GM10266 (cell line): ENCODE measurements at regions not wholly inside any gene's neighbourhood (a gene's known extent, or its start where the extent isn't known, plus 50 kb on each side); places are given as distances from the start of the nearest gene placed in this dataset.

ENCODE experiments used
- DNase-seq: peaks from one replicate; pipeline ENCODE4 v3.0.0; 2012; ENCODE audit errors: extremely low spot score
- TF ChIP-seq, protein P1 (sequence below): IDR thresholded peaks from 2 replicates; pipeline ENCODE4 v1.5.1; 2012; ENCODE audit warnings: mild to moderate bottlenecking, low read depth; ENCODE audit not compliant: control insufficient read depth, insufficient read depth; ENCODE audit errors: missing control alignments

DNA sequence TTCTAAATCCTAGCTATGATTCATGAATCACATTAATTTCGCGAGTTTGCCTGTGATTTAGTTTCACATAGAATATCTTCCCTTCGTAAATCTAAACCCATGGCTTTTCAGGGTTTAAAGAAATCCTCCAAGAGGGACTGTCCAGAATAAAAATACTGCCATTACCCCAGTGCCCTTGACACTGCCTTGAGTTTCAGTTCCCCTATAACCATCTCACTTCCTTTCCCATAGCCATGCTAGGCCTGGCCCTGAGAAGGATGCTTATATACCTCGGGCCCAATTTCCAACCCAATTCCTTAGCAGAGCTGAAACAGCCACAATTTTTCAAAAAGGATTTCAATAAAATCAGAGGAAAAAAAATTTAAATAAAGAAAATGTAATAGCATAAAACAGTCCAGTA, 697.3 kb downstream of the FRK start:
- TF ChIP-seq, protein P1, sequence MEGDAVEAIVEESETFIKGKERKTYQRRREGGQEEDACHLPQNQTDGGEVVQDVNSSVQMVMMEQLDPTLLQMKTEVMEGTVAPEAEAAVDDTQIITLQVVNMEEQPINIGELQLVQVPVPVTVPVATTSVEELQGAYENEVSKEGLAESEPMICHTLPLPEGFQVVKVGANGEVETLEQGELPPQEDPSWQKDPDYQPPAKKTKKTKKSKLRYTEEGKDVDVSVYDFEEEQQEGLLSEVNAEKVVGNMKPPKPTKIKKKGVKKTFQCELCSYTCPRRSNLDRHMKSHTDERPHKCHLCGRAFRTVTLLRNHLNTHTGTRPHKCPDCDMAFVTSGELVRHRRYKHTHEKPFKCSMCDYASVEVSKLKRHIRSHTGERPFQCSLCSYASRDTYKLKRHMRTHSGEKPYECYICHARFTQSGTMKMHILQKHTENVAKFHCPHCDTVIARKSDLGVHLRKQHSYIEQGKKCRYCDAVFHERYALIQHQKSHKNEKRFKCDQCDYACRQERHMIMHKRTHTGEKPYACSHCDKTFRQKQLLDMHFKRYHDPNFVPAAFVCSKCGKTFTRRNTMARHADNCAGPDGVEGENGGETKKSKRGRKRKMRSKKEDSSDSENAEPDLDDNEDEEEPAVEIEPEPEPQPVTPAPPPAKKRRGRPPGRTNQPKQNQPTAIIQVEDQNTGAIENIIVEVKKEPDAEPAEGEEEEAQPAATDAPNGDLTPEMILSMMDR, result no peak
- no peak for DNase-seq

DNA sequence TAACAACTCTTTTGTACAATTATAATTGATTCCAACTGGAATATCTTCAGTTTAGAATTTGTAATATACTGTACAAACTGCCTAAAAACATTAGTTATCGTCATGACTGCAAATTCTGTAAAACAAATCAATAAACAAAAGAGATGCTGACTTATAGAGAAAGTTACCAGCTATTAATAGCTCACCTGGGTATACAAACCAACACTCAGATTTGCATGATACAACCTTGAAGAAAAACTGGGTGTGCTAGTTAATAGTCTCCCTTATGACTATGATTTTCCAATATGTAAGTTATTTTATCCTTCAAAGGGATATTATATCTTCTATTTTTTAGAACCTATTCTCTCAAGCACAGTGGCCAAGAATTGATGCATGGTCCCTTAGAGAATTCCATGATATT, 698.5 kb downstream of the FRK start:
- TF ChIP-seq, protein P1, result no peak
- no peak for DNase-seq

DNA sequence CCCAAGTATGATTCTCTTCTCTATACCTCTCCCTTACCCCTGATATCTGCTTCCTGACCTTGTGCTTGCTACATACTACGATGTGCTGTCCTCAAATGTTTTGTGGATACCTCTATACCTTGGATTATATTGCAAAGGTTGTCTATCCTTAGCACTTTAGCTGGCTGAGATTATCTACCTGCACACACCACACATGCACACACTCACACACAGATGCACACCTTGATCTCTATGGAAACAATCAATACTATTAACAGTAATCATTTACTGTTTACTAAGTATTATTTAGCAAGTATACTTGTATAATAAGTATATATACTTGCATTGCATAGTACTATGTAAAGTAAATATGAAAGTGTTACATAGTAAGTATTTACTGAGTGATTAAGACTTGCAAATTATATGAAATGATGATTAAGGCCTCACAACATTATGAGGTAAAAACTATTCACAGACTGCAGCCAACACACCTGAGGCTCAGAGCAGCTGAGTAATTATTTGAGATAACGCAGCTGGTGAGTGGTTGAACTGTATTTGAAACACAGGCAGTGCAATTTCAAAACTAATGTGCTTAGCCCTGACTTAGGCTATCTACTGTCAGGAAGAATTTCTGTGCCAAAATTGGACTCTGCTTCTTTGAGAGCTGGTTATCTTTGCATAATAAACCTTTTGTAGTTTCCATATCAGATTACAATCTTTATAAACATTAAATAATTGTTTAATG, 699.9 kb downstream of the FRK start:
- TF ChIP-seq, protein P1, result no peak
- DNase-seq, result no peak

DNA sequence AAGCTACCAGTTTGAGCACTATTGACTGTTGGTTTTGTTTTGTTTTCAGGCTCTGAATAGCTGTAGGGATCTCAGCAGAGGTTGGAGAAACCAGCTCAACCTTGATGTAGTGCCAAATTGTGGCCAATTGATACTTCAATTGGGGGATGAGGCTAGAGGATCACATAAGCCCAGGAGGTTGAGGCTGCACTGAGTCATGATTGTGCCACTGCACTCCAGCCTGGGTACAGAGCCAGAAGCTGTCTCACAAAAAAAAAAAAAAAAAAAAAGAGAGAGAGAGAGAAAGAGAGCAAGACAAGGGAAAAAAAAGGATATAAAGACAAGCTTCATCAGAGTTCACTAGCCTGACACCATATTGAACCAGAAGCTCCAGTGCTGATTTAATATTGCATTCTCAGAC, 702.1 kb downstream of the FRK start:
- DNase-seq, result no peak
- TF ChIP-seq, protein P1, result no peak

DNA sequence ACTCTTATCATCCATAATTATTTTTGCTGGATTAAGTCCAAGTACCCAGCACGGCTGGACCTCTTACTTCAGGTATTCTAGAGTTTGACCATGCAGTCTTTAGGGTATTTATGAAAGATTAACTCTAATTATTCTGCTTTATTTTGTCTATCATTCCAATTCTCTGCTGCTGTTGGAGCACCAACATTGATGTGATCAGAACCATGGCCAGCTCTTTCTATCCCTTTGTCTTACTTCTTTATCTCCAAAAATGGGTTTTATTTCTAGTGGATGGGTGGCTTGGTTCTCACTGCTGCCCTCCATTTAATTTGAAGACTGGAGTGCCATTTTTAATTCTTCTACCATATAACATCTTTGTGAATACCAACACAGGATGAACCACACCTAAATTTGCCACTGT, 704.3 kb downstream of the FRK start:
- DNase-seq, result no peak
- TF ChIP-seq, protein P1, result no peak

DNA sequence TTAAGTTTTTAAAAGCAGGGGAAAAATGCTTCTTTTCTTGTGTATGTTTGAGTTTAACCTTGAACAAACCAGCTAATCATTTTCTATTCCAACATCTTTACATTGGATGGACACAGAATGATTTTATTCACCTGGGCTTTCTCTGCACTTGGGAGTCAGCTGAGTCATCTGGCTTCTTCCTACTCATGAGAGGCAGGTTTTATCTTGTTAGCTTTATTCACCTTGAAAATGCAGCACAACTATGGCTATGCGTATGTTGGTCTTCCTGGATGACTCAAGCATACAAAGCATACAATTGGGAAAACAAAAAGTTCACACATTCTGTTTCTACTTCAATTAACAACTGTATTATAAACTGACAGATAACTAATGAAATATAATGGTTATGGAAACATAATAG, 737.7 kb downstream of the FRK start:
- TF ChIP-seq, protein P1, result no peak
- DNase-seq, result no peak

DNA sequence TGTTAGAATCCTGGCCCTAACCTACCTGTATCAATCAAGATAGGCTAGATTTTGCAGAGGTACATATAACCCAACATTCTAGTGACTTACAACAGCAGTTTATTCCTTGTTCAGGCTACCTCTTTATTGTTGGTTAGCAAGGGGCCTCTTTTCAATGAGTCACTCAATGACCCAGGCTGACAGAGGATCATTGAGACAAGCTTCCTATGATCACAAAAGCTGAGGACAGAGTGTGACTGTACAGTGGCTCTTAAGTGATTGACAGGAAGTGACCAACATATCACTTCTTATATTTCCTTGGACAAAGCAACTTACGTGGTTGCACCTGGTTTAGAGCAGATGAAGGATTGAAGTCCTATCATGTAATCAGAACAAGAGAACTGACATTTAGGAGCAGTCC, 740.9 kb downstream of the FRK start:
- no peak for DNase-seq
- TF ChIP-seq, protein P1, result no peak
